B cell (primary cell): ENCODE measurements at regions not wholly inside any gene's neighbourhood (a gene's known extent, or its start where the extent isn't known, plus 50 kb on each side); places are given as distances from the start of the nearest gene placed in this dataset.

ENCODE experiments used
- ATAC-seq: fragments of 200-7000 bp; cut with Tn5 transposase; one replicate; pipeline ENCODE4 v1.10.0; 2021; ENCODE audit warnings: low read depth, mild to moderate bottlenecking, moderate number of reproducible peaks, moderate library complexity
- CTCF ChIA-PET: fragments of 350-600 bp; sonication (Branson Sonifier 250); formaldehyde crosslinking; loops from one replicate; lab custom pipeline; 2021; ENCODE audit warnings: antibody characterized with exemption, inconsistent platforms; lab: Charles Lee
- POLR2A ChIA-PET: fragments of 350-600 bp; sonication (Branson Sonifier 250); formaldehyde crosslinking; loops from one replicate; lab custom pipeline; 2021; ENCODE audit warnings: antibody characterized with exemption; lab: Charles Lee
- DNase-seq: peaks from one replicate; pipeline ENCODE4 v3.0.0; 2013
- H2AFZ ChIP-seq: 2 replicates; pipeline ENCODE4 v1.6.1; 2012; ENCODE audit warnings: mild to moderate bottlenecking, low read depth, low read length; ENCODE audit not compliant: insufficient read depth, poor library complexity, severe bottlenecking
- H3K27ac ChIP-seq, 2 donors: 1 replicate in 1 of 2; 2 replicates in 1 of 2; pipeline ENCODE4 v1.5.1; 2012 to 2013; ENCODE audit warnings: low read length in 2 of 2, mild to moderate bottlenecking in 2 of 2, moderate library complexity in 1 of 2
- H3K27me3 ChIP-seq, 4 experiments: fragments of 200-600 bp in 1 of 4; sonication (generic) in 1 of 4; replicated peaks in 1 of 4; 1 replicate in 2 of 4; 2 replicates in 2 of 4; pipeline versions ENCODE4 v1.6.1 to v1.7.0; 2013 to 2016; ENCODE audit warnings: low read length in 3 of 4, mild to moderate bottlenecking in 2 of 4, mixed read lengths in 1 of 4, moderate library complexity in 1 of 4; ENCODE audit not compliant: insufficient read depth in 4 of 4, control insufficient read depth in 3 of 4; ENCODE audit errors: control extremely low read depth in 1 of 4
- H3K36me3 ChIP-seq, 2 experiments: replicated peaks in 1 of 2; 1 replicate in 1 of 2; 2 replicates in 1 of 2; pipeline versions ENCODE4 v1.6.1 to v1.7.1; 2013; ENCODE audit warnings: low read length in 1 of 2; ENCODE audit not compliant: insufficient read depth in 2 of 2, control insufficient read depth in 1 of 2; ENCODE audit errors: control extremely low read depth in 1 of 2, extremely low read depth in 1 of 2
- H3K4me1 ChIP-seq, 2 donors: fragments of 200-600 bp in 1 of 2; sonication (generic) in 1 of 2; 1 replicate in 1 of 2; 2 replicates in 1 of 2; pipeline versions ENCODE4 v1.5.1 to v1.6.1; 2013 to 2017; ENCODE audit warnings: low read length in 2 of 2; ENCODE audit not compliant: control insufficient read depth in 2 of 2, insufficient read depth in 2 of 2
- H3K4me2 ChIP-seq: replicated peaks from 2 replicates; pipeline ENCODE3; 2012; ENCODE audit warnings: mild to moderate bottlenecking, low read depth, low read length; ENCODE audit not compliant: poor library complexity, severe bottlenecking
- H3K4me3 ChIP-seq, 5 experiments: fragments of 200-600 bp in 1 of 5; sonication (generic) in 1 of 5; 1 replicate in 3 of 5; 2 replicates in 2 of 5; pipeline versions ENCODE4 v1.5.1 to v1.7.0; 2011 to 2016; ENCODE audit warnings: low read length in 4 of 5, mild to moderate bottlenecking in 4 of 5, low read depth in 2 of 5, control low read depth in 1 of 5, moderate library complexity in 1 of 5; ENCODE audit not compliant: insufficient read depth in 1 of 5; ENCODE audit errors: control extremely low read depth in 1 of 5, extremely low read depth in 1 of 5
- H3K79me2 ChIP-seq: fragments of 200-600 bp; sonication (generic); one replicate; pipeline ENCODE4 v1.6.0; 2016; ENCODE audit warnings: low read length; ENCODE audit not compliant: control insufficient read depth, insufficient read depth
- H3K9ac ChIP-seq: fragments of 200-600 bp; sonication (generic); 2 replicates; pipeline ENCODE4 v1.6.1; 2017; ENCODE audit warnings: mild to moderate bottlenecking, low read length, moderate library complexity
- H3K9me3 ChIP-seq, 3 donors: one replicate each; pipeline versions ENCODE4 v1.6.1 to v1.7.1; 2013; ENCODE audit warnings: low read length in 2 of 3; ENCODE audit not compliant: control insufficient read depth in 2 of 3, insufficient read depth in 1 of 3; ENCODE audit errors: control extremely low read depth in 1 of 3
- H4K20me1 ChIP-seq: 2 replicates; pipeline ENCODE4 v1.6.0; 2012; ENCODE audit warnings: mild to moderate bottlenecking, low read length; ENCODE audit not compliant: insufficient read depth, control insufficient read depth, poor library complexity, severe bottlenecking
- H3K27ac Mint-ChIP-seq: one replicate; pipeline ENCODE4 v1.8.0; 2021; ENCODE audit warnings: mixed read lengths
- H3K27me3 Mint-ChIP-seq: one replicate; pipeline ENCODE4 v1.8.0; 2021; ENCODE audit warnings: mixed read lengths
- H3K4me1 Mint-ChIP-seq: one replicate; pipeline ENCODE4 v1.8.0; 2021; ENCODE audit warnings: mixed read lengths
- H3K4me3 Mint-ChIP-seq: one replicate; pipeline ENCODE4 v1.8.0; 2021; ENCODE audit warnings: mixed read lengths
- H3K9me3 Mint-ChIP-seq: one replicate; pipeline ENCODE4 v1.8.0; 2022; ENCODE audit warnings: mixed read lengths; ENCODE audit not compliant: insufficient read depth
- EZH2 ChIP-seq: IDR thresholded peaks from 2 replicates; pipeline ENCODE4 v1.6.1; 2012; ENCODE audit warnings: borderline replicate concordance, low read depth, mild to moderate bottlenecking, moderate library complexity, low read length; ENCODE audit not compliant: insufficient read depth, poor library complexity, severe bottlenecking
- WGBS: methylation state at CpG from one replicate; pipeline ENCODE4 v1.1.5; 2013; ENCODE audit warnings: missing lambda C conversion rate; ENCODE audit not compliant: insufficient coverage; 5-methylcytosine and 5-hydroxymethylcytosine counted together
- intact Hi-C: fragments of 100-400 bp; cut with micrococcal nuclease; formaldehyde crosslinking; loops from one replicate; pipeline ENCODE4 v1.10.0; 2022
- TF ChIP-seq, protein P1 (sequence below): fragments of 200-600 bp; IDR thresholded peaks from one replicate; pipeline ENCODE4 v1.8.0; 2022; ENCODE audit warnings: antibody characterized with exemption, mild to moderate bottlenecking

GRCh38 chr3:19598870-19599269, 335.1 kb downstream of the EFHB start:
- Histone ChIP-seq H2AFZ (no peak overlapping the region), H3K4me1 (peaks cover 11 to 14% of the 10 kb centered on the region in 2 donors), H3K4me2 (no peak overlapping the region), H3K36me3 (no peaks in the 10 kb centered on the region), H3K9me3 (peaks cover 0 to 2% (median 2%) of the 10 kb centered on the region in 3 donors), H3K79me2 (no peaks in the 10 kb centered on the region), H3K9ac (no peak overlapping the region), H3K27ac (no peak overlapping the region), H3K4me3 (no peak overlapping the region), H3K27me3 (no peaks in the 10 kb centered on the region), H4K20me1 (no peaks in the 10 kb centered on the region)
- ChIA-PET CTCF (no interaction called here), POLR2A (no interaction called here)
- intact Hi-C loops, result no loop called here
- no peaks in the 10 kb centered on the region for H3K27me3 Mint-ChIP-seq
- ATAC-seq, result no peak
- no peaks in the 10 kb centered on the region for H3K9me3 Mint-ChIP-seq
- H3K4me1 Mint-ChIP-seq, result peaks cover 32% of the 10 kb centered on the region
- 76% methylated on average over 1 of the region's 2 CpGs for WGBS
- TF ChIP-seq, protein P1, sequence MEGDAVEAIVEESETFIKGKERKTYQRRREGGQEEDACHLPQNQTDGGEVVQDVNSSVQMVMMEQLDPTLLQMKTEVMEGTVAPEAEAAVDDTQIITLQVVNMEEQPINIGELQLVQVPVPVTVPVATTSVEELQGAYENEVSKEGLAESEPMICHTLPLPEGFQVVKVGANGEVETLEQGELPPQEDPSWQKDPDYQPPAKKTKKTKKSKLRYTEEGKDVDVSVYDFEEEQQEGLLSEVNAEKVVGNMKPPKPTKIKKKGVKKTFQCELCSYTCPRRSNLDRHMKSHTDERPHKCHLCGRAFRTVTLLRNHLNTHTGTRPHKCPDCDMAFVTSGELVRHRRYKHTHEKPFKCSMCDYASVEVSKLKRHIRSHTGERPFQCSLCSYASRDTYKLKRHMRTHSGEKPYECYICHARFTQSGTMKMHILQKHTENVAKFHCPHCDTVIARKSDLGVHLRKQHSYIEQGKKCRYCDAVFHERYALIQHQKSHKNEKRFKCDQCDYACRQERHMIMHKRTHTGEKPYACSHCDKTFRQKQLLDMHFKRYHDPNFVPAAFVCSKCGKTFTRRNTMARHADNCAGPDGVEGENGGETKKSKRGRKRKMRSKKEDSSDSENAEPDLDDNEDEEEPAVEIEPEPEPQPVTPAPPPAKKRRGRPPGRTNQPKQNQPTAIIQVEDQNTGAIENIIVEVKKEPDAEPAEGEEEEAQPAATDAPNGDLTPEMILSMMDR, result no peak
- no peak for TF ChIP-seq EZH2
- H3K27ac Mint-ChIP-seq, result no peak overlapping the region
- peak; percentile 17 for DNase-seq
- H3K4me3 Mint-ChIP-seq, result no peak overlapping the region

DNA sequence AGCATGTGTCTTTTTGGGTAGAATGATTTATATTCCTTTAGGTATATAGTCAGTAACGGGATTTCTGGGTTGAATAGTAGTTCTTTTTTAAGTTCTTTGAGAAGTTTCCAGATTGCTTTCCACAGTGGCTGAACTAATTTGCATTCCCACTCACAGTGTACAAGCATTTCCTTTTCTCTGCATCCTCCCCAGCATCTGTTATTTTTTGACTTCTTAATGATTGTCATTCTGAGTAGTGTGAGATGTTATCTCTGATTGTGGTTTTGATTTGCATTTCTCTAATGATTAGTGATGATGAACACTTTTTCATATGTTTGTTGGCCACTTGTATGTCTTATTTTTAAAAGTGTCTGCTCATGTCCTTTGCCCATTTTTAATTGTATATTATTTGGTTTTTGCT, 337.6 kb downstream of the EFHB start:
- peak overlapping the region; percentile 5 for H3K4me2 ChIP-seq
- Mint-ChIP-seq H3K27me3 (no peaks in the 10 kb centered on the region), H3K9me3 (no peaks in the 10 kb centered on the region), H3K27ac (no peak overlapping the region), H3K4me3 (peak overlapping the region; percentile 10), H3K4me1 (peaks cover 32% of the 10 kb centered on the region)
- ChIA-PET CTCF (no interaction called here), POLR2A (no interaction called here)
- H3K79me2 ChIP-seq, result no peaks in the 10 kb centered on the region
- no peak overlapping the region for H3K27ac ChIP-seq
- peaks cover 0 to 2% (median 2%) of the 10 kb centered on the region in 3 donors for H3K9me3 ChIP-seq
- ATAC-seq (no peak), DNase-seq (peak; percentile 5)
- no peak overlapping the region for H3K9ac ChIP-seq
- no peak for TF ChIP-seq EZH2
- TF ChIP-seq, protein P1, result no peak
- intact Hi-C loops, result no loop called here
- no peaks in the 10 kb centered on the region for H4K20me1 ChIP-seq
- no peaks in the 10 kb centered on the region for H3K36me3 ChIP-seq
- H3K4me3 ChIP-seq, result no peak overlapping the region
- no CpG with 5 or more reads among the region's 1 CpG for WGBS
- no peak overlapping the region for H2AFZ ChIP-seq
- peaks cover 11 to 14% of the 10 kb centered on the region in 2 donors for H3K4me1 ChIP-seq
- no peaks in the 10 kb centered on the region for H3K27me3 ChIP-seq
